HG02623 (cell line): ENCODE measurements at regions not wholly inside any gene's neighbourhood (a gene's known extent, or its start where the extent isn't known, plus 50 kb on each side); places are given as distances from the start of the nearest gene placed in this dataset.
"Not testable (repeated sequence)": the region's sequence is repeated elsewhere in the genome, so short reads cannot be mapped to it uniquely, and the experiment has no call there.

Experiments used
- ATAC-seq: cut with Tn5 transposase; IDR thresholded peaks from one replicate; pipeline ENCODE4 v1.9.1; 2021; ENCODE audit warnings: moderate library complexity; ENCODE audit not compliant: unreplicated experiment

DNA sequence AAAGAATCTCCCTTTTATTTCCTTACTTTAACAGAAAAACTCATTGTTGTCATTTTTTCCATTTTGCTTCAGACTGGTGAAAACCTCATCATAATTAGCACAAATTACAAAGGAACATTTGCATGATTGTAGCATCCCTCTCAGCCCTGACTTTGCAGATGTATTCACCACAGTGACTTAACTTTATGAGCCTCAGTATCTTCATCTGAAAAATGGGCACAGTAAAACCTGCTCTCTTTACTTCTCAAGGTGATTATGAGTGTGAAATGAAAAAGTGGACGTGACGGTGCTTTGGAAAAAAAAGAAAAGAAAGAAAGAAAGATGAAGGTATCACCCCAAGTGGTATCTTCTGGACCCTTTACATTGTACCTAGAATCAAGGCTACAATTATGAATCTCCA, 193.4 kb upstream of the TOX3 start:
- ATAC-seq = no peak

DNA sequence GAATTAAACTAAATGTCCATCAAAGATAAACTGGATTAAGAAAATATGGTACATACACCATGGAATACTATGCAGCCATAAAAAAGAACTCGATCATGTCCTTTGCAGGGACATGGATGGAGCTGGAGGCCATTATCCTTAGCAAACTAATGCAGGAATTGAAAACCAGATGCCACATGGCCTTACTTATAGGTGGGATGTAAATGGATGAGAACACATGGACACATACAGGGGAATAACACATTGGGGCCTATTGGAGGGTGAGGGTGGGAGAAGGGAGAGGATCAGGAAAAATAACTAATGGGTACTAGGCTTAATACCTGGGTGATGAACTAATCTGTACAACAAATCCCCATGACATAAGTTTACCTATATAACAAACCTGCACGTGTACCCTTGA, 192.0 kb upstream of the TOX3 start:
- not testable (repeated sequence) for ATAC-seq

DNA sequence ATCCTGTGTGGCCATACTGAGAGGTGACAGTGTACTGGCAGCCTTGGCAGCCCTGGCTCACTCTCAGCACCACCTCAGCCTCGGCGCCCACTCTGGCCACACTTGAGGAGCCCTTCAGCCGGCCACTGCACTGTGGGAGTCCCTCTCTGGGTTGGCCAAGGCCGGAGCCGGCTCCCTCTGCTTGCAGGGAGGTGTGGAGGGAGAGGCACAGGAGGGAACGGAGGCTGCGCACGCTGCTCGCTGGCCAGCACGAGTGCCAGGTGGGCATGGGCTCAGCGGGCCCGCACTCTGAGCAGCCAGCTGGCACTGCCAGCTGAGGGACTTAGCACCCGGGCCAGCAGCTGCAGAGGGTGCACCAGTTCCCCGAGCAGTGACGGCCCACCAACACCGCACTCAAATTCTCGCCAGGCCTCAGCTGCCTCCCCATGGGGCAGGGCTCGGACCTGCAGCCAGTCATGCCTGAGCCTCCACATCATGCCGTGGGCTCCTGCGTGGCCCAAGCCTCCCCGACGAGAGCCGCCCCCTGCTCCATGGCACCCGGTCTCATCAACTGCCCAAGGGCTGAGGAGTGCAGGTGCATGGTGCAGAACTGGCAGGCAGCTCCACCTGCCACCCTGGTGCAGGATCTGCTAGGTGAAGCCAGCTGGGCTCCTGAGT, 184.4 kb upstream of the TOX3 start:
- no peak for ATAC-seq

DNA sequence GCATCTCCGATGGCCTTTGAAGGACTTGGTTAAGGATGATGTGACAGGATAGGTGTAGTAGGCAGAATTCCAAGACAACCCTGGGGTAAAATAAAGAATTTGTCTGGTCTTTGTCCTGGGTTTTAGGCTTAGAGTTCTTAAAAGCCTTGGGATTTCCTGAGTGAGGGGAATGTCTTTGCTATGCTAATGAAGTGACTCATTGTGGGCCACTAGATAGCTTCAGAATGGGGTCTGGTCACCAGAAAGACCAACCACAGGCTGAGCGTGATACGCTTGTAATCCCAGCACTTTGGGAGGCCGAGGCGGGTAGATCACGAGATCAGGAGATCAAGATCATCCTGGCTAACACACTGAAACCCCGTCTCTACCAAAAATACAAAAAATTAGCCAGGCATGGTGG, 182.8 kb upstream of the TOX3 start:
- no peak for ATAC-seq

DNA sequence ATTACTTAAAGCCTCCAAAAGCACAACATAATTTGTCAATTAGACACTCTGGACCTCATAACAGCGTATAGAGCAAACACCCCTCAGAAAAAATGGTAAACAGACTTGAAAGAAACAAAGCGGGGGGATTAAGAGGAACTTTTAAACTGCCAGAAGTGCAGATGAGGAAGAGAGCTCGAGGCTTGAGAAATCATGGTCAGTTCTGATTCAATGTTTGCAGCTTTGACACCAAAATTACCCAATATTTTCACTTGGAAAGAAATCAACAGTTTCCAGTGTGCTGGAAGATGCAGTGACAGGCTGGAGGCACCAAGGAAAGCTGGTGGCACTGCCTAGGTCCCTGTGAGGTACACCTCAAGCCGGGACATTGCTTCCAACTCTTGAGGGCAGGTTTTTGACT, 180.9 kb upstream of the TOX3 start:
- no peak for ATAC-seq

DNA sequence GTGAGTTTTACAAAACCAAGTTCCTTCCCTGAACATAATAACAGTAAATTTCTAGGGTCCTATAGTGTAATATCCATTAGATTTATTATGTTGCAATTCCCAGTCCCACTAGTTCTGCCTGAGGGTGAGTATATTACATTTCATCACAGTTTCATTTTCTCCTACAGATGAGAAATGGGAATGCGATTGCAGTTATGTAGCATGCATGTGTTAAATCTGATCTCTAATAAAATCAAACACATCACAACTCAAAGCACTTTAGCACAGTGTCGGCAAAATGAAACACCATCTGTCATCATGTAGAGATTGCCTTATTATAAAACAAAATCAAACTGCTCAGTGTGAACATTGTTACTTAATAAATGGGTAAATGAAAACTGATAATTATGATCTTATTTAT, 180.5 kb upstream of the TOX3 start:
- ATAC-seq = no peak

DNA sequence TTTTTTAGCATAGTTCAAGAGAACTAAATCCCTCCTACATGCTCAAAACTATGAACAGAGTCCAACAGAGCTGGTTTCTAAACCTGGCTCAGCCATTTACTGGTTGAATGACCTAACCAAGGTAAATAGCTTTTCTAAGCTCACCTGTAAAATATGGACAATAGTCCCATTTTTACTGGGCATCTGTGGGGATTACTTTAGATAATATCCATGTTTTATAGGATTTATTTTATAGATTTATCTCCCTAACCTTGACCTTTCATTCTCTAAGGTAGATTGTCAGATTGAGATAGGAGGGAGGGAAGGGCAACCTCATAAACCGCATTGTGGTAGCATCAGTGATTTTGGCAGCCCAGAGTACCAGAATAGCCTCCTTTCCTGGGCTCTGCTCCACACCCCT, 178.5 kb upstream of the TOX3 start:
- no peak for ATAC-seq

DNA sequence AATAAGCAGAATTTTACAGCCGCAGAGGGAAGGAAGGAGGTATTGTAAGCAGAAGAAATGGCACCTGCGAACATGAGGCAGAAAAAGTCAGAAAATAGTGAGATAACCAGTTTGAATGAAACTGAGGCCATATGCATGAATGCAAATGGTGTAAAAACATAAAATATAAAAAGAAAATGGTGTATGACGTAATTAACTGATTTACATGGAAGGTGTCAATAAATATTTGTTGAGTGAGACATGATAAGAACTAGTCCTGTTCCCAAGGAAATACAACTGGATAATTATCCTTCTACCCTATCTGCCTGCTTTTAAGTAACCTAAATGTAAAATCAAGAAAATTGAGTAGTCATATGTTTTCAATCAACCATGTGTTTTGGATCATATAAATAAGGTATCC, 178.1 kb upstream of the TOX3 start:
- no peak for ATAC-seq

DNA sequence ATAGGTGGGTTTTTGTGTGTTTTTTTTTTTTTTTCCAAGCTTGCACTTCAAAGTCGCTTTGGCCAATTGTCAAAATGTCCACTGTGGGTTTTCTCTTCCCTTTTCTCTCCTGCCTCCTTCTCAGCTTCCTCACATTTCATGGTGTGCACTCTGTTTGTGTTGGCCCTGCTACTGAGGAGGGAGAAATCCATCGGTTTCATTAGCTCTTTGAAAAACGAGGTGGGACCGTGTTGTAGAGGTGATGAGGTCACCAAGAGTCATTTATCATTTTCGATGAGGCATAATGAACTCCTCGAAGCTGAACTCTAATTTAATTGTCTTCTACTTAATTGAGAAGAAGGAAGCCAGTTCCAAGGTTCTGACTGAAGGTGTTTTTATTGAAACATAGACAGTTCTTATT, 174.4 kb upstream of the TOX3 start:
- no peak for ATAC-seq

DNA sequence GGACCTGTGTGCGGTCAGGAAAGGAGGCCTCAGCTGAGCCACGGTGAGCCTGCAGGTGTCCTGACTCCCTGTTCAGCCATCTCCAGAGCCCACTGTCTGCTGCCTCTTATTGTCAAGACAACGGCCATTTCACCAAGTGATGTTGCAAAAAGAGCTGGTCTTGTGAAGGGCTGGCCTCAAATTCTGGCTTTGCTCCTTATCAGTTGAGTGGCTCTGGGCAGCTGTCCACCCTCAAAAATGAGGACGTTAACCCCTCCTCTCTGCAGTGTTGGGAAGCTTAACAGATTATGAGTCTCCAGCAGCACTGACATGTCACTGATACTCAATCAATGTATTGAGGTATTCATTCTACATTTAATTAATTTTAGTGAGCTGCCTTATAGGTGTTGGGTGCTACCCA, 171.1 kb upstream of the TOX3 start:
- no peak for ATAC-seq

DNA sequence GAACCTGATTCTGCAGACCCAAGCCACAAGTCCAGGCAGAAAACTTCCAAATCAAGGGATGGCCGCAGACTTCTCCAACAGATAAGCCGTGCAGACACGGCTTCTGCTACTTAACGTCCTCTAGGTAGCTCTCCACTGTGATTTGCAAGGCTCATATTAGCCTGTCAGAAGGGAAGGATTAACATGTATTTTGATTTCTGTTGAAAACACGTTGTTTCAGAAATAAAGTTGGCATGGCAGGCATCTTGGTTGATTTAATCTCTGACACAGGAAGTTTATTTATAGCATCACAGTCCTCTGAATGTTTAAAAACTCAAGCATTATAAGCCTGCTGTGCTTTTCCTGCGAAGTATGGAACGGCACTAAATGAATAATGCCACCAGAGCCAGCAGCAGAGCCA, 166.8 kb upstream of the TOX3 start:
- ATAC-seq = no peak

DNA sequence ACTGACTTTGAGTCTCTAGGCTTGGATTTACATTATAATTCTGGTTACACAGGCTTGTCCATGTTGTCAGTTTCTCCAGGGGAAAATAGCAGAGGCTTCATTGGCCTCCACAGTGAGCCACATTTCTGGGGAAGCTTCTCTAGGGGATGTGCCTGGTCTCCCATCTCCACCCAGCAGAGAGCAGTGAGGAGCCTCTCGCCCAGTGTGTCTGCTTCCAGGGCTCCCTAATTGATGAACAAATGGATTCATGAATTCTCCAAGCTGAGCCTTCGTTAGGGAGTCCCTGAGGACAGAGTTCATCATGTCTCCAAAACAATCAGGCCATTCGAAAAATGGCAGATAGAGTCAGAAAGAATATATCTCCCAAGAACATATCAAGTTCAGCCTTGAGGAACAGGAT, 162.4 kb upstream of the TOX3 start:
- ATAC-seq = no peak

DNA sequence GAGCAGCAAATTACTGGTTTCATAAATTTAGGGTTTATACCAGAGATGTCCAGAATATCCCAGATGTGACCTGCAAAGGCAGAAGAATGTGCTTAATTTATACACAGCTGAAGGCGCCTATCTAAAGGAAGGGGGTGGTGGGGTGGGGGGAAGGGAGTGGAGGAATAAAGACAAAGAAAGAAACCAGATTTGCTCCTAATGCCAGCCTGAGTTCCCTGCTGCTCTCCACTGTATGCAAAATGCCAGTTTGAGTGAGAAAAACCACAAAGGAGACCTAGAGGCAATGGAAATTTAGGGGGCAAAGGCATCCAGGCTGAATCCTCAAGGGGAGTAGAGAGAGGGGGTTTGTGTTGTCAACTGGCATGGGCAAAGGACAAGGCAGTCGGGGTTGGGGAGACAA, 161.5 kb upstream of the TOX3 start:
- no peak for ATAC-seq

DNA sequence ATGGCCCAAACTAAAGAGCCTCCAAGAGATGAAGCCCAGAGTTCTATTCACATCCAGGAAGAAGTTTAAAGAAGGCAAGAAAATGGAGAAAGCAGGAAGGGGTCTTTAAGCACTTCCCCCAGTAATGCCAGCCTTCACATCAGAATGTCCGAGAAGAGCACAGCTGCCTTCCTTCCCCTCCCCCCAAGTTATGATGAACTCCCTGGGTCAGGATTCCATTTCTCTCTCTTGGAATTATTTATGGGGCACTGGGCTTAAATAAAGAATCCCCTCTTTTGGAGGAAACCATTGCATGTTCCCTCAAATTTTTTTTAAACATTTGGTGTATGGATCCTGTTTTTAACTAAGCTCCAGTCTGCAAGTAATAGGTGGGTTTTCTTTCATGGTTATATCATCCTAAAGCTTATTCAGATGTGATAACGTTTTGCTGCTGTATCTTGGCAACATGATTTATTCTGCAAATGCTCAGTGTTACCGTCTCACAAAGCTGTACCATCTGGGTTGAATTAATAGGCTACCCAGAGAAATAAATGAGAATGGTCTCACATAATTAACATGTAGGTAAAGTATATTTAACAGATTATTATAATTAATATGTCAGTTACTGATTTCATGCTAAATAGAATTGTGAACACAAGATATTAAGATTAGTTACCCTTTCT, 160.9 kb upstream of the TOX3 start:
- no peak for ATAC-seq

DNA sequence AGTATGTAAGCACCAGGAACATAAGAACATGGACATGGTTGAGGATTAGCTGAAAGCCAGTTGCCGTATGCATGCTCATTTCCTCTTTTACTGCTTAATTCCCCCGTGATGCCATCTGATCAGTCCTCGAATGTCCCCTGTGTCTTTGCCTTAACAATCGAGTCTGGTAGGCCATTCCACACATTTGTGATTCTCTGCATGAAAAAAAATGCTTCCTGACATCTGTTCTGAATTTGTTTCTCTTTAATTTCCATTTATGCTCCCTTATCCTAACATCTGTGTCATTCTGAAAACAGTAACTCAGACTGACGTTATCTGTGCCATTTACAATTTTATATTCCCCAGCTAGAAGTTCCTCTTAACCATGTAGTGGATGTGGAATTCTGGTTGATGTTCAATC, 158.2 kb upstream of the TOX3 start:
- ATAC-seq = no peak

DNA sequence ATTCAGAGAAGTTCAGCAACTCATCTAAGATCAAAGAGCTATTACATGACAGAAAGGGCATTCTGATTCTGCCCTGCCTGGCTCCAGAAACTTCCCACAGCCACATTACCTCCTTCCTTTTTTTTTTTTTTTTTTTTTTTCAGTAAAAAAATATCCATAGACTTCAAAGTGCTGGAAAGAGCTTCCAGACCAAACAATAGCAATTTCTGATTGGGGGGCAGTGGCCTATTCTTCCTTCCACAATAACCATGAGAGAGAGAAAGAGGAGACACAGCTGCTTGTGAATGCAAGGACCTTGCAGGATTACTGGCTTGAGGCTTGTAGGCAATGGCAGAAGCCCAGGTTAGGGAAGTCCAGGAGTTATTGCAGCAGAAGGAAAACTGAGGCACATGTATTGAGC, 151.0 kb upstream of the TOX3 start:
- no peak for ATAC-seq

DNA sequence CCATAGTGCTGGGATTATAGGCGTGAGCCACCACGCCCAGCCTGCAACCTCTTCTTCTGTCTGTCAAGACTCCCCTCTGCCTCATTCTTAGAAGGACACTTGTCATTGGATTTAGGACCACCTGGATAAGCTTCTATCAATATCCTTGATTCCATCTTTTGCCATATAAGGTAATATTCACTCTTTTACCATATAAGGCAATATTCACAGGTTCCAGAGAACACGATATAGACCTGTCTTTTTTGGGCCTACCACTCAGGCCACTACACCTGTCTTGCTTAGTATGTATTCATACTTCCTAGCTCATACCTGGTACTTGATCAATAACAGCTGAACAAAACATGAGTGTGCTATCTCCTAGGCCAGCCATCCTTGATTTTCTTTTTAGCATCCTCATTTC, 149.2 kb upstream of the TOX3 start:
- no peak for ATAC-seq

DNA sequence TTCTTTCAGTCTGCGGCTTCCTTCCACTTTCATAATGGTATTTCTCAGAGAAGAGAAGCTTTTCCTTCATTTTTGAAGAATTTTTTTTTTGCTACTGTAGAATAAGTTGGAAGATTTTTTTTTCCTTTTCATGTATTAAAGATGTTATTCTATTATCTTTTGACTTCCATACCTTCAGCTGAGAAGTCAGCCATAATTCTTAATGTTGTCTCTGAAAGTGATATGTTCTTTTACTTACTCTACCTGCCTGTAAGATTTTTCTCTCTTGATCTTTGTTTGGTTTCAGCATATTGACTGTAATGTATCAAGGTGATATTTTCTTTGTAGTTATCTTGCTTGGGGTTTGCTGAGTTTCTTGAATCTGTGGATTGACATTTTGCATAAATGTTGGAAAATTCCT, 143.5 kb upstream of the TOX3 start:
- ATAC-seq = no peak

DNA sequence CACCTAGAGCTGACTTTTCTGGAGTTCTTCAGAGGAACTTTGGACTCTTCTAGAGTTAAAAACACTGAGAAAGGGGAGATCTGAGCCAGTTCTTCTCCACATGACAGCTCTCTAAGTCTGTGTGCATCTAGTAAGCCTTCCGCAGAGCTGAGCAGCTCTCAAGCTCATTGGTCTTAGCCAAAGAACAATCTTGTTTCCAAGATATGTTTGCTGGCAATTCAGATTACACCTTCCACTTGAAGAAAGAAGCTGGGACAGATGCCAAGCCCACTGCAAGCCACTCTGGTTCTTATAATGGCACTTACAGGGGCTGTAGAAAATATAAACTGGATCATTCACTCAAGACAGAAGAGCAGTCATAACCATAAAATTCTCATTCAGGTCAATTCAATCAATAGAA, 134.1 kb upstream of the TOX3 start:
- no peak for ATAC-seq

DNA sequence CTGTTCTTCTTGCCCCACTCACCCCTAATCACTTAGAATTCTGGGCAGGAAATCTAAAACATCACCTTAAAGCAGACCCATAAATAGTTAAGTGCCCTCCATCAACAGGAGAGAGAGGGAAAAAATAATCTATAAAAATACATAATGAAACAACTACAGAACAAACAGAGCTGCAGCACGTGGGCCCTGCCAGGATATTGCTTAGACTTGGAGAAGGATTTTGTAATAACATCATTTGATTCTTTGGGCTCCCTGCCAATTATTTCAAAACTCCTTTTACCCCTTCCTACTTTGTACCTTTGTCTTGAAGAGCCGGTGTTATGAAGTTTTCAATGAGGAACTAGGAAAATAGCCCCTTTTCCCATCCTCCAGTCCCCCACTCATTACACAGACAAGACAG, 130.6 kb upstream of the TOX3 start:
- ATAC-seq = no peak

DNA sequence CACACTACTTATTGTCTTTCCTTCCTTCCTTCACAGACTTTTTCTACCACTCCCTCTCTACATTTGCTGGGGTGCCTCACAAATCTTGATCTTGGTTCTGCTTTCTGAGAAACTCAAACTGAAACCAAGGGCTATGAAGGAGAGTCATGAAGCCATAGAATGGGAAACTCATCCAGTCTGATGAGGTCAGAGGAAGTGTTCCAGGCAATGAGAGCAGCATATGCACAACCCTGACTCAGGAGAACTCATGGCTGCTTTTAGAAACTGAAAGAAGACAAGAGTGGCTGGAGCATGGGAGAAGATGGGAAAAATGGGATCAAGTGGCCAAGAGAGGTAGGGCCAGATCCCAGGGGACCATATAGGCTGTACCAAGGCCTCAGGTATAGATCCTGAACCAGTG, 130.0 kb upstream of the TOX3 start:
- ATAC-seq = no peak

DNA sequence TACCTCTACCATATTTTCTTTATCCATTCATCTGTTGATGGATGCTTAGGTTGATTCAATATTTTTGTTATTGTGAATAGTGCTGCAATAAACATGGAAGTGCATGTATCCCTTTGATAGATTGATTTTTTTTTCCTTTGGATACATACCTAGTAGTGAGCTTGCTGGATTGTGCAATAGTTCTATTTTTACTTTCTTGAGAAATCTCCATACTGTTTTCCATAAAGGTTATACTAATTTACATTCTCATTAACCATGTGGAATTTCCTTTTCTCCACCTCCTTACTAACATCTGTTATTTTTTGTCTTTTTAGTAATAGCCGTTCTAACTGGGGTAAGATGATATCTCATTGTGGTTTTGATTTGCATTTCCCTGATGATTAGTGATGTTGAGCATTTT, 124.6 kb upstream of the TOX3 start:
- ATAC-seq = no peak

DNA sequence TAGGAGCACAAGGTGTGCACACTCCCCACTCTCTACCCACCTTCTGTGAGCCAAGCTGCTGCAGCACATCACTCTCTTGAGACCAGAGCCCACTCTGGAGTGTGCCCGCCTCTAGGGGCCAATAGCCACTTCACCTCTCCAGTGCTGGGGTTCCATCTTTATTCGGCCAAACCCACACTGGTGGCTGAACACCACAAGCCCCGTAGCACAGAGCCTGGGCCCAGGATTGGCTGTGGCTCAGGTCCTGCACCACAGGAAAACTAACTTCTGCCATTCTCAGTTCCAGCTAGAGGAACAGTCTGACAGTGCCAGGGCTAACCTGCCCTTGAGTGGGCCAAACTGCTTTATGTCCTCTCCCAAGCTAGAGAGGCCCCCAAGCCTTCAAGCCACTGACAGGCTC, 111.0 kb upstream of the TOX3 start:
- ATAC-seq = no peak
